HPDE6-E6E7 (cell line): ENCODE measurements at regions not wholly inside any gene's neighbourhood (a gene's known extent, or its start where the extent isn't known, plus 50 kb on each side); places are given as distances from the start of the nearest gene placed in this dataset.
"Not testable (repeated sequence)": the region's sequence is repeated elsewhere in the genome, so short reads cannot be mapped to it uniquely, and the experiment has no call there.

ENCODE experiments used
- DNase-seq: peaks from one replicate; pipeline ENCODE4 v3.0.0; 2011; ENCODE audit warnings: missing footprints; ENCODE audit errors: extremely low spot score

GRCh38 chr10:28391283-28391682, 88.4 kb upstream of the MPP7 start:
- no peak for DNase-seq

GRCh38 chr10:28393956-28394568, 91.2 kb upstream of the MPP7 start:
- DNase-seq = peak; percentile 7

GRCh38 chr10:28396331-28396730, 93.5 kb upstream of the MPP7 start:
- no peak for DNase-seq

DNA sequence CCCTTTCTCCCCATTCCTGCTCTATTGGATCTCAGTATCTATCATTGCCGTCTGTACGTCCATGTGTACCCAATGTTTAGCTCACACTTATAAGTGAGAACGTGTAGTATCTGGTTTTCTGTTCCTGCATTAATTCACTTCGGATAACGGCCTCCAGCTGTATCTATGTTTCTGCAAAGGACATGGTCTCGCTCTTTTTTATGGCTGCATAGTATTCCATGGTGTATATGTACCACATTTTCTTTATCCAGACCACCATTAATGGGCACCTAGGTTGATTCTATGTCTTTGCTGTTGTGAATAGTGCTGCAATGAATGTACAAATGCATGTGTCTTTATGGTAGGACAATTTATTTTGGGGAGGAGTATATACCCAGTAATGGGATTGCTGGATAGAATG, 94.4 kb upstream of the MPP7 start:
- DNase-seq = no peak

- DNase-seq = no peak
These were observed 97.3 kb upstream of the MPP7 start for GRCh38 chr10:28400176-28400575.

DNA sequence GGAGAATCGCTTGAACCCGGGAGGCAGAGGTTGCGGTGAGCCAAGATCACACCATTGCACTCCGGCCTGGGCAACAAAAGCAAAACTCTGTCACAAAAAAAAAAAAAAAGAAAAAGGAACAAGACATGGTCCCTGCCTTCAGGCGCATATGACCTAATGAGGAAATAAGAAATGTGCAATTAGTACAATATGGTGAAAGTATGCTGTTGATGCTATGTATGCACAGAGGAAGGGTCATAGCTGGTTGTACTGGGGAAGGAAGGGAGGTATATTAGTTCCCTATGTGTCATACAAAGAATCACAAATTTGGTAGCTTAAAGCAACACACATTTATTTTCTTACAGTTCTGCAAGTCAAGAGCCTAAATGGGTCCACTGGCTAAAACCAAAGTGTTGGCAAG, 97.8 kb upstream of the MPP7 start:
- DNase-seq = no peak

GRCh38 chr10:28402611-28403073, 99.8 kb upstream of the MPP7 start:
- not testable (repeated sequence) for DNase-seq

GRCh38 chr10:28403090-28403489, 100.2 kb upstream of the MPP7 start:
- DNase-seq = no peak

DNA sequence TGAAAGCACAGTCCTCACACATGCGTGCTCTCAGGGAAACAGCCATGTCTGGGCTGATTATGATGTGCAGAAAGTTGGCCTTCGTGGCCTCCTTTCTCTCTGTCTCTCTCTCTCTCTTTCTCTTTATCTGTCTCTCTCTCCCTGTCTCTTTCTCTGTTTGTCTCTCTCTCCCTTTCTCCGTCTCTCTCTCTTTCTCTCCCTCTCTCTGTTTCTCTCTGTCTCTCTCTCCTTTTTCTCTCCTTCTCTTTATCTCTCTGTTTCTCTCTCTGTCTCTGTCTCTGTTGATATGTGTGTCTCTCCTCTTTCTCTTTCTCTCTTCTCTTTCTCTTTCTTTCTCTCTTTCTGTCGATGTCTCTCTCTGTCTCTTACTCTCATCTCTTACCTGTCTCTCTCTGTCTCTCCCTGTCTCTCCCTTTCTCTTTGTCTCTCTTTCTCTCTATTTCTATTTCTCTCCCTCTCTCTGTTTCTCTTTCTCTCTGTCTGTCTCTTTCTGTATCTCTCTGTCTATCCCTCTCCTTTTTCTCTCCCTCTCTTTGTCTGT, 105.4 kb upstream of the MPP7 start:
- DNase-seq = no peak

DNA sequence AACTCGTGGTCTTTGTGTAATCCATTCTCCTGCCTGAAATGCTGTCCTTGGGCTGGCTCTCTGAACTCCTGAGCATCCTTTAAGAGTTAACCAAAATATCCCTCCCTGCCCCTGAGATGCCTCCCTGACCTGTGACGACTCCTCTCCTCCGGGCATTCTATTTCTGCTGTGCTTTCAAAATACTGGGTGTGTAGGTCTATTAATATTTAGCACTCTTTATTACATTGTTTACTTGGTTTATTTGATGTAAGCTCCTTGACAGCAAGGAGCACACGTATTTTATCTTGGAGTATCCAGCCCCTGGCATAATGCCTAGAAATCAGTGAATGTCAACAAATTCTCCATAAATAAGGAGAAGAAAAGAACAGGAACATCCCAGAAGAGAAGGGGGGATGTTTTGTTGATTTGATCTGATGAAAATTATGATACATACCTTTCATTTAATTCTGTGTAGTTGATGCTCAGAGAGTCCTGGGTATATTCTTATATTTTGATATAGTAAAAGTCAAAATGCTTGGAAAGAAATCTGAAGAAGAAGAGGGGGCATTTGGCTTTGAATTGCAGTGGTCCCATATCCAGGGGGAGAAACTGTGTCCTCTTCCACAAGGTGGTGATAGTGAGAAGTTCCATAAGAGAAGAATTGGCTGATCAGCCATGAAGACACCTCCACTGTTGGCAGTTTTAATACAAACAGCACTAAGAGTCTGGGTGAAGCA, 107.7 kb upstream of the MPP7 start:
- no peak for DNase-seq

- DNase-seq = no peak
These were observed 108.2 kb upstream of the MPP7 start for GRCh38 chr10:28411136-28411460.

DNA sequence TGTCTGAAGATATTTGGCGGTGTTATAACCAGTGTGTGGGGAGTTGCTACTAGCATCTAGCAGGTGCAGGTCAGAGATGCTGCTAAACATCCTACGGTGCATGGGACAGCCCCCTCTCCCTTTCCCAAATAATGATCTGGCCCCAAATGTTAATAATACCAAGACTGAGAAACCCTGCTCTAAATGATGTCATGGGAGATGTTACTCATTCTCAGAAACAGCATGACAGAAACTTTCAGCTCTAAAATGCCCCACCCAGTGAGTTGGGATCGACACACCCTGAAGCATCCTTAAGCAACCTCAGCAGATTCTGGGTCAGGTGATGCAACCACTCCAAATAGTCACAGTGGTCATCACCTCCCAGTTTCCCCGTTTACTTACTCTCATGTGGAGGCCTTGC, 108.8 kb upstream of the MPP7 start:
- no peak for DNase-seq

GRCh38 chr10:28418069-28418468, 114.8 kb upstream of the WAC start:
- no peak for DNase-seq

DNA sequence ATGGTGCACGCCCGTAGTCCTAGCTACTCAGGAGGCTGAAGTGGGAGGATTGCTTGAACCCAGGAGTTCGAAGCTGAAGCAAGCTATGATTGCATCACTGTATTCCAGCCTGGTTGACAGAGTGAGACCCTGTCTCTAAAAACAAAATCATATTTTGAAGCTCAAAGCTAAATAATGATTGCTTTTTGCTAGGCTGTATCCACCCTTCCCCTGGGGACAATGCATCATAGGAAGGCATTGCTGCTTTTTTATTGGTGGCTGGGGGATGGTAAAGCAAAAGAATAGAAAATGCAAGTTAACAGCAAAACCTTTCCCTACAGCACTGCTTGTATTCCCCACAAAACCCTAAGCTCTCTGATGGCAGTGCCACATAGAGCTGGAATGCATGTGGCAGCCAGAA, 107.5 kb upstream of the WAC start:
- no peak for DNase-seq

DNA sequence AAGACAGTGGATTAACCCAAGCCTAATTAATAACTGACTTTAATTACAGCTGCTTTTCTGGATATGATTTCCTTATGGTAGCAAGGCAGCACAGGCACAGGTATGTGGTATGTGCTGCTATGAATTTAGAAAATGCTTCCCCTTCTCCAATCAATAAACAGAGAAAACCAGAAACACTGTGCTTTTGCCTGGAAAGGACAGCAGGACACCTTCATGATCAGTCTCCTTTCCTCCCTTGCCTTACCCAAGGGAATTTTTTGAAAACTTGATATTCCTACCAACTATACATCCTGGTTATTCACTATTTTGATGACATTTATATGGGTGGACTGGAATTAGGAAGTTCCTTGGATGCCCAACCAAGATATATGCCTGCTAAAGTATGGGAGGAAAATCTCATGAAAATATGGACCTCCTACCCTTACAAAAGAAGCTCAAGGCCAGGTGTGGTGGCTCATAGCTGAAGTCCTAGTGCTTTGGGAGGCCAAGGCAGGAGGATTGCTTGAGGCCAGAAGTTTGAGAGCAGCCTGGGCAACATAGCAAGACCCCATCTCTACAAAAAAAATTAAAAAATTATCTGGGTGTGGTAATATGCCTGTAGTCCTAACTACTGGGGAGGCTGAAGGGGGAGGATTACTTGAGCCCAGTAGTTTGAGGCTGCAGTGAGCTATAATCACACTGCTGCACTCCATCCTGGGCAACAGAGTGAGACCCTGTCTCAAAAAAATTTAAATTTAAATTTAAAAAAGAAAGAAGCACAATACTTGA, 106.3 kb upstream of the WAC start:
- DNase-seq = no peak

DNA sequence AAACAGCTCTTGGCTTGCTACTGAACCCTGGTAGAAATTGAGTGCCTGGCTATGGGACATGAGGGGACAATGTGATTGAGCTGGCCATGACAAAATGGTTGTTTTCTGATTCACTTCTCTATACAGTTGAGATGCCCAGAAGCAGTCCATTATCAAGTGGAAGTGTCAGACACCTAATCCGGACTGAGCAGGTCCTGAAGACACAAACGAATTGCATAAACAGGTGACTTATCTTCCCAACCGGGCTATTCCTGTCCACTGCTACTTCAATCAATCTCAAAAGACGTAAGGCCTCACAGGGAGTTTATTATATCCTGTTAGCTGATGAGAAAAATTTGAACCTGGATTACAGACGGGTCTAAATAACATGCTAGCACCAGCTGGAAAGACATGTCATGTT, 105.5 kb upstream of the WAC start:
- DNase-seq = no peak

DNA sequence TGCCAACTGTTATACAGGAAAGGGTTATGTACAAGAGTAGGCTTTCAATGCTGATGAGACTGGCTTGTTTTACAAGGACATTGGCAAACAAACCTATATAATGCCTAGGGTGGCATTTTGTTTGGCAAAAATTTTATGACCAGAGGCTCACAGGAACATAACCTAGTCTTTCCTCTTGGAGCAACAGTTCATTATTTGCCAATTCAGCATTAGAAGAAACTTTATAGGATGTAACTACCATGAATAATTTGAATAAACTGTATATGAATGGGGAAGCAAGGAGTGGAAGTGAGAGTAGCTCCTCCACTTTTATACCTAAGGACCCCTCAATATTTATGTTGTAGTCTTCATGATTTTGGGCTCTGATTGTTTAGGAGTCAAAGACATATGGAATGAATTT, 103.9 kb upstream of the WAC start:
- no peak for DNase-seq

- no peak for DNase-seq
These were observed 103.2 kb upstream of the WAC start for GRCh38 chr10:28429573-28430216.

DNA sequence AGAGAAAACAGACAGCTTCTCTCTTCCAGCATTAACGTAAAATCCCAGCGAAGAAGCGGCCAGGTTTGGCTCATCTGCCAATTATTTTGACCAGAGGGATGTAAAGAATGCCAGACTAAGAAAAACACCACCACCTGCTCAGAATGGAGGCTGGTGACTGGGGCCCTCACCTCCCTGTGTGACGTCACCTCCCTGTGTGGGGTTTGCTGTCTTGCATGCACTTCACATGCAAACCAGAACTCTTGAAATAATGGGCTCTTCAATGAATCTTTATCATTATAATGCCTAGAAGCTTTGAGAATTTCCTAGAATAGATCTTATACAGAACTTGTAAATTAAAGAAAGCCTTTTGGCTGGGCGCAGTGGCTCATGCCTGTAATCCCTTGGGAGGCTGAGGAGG, 101.8 kb upstream of the WAC start:
- DNase-seq = no peak

DNA sequence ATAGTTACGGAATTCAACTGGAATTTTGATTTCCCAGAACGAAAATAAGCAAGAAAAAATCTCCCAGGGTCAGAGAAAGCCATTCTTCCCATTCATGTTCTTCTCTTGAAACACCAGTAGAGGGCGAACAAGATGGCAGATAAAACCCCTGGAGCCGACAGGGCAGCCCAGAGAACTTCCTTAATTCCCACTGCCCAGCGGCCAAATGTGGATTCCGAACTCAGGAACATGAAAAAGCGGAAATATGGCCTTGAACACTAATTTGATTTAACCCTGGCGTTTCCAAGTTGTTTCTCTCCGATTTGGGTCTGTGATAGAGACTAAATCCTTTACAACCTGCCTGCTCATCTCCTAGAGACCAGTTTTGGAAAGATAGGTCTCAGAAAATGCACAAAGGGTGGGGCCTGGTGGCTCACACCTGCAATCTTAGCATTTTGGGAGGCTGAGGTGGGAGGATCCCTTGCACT, 100.7 kb upstream of the WAC start:
- peak; percentile 22 for DNase-seq

DNA sequence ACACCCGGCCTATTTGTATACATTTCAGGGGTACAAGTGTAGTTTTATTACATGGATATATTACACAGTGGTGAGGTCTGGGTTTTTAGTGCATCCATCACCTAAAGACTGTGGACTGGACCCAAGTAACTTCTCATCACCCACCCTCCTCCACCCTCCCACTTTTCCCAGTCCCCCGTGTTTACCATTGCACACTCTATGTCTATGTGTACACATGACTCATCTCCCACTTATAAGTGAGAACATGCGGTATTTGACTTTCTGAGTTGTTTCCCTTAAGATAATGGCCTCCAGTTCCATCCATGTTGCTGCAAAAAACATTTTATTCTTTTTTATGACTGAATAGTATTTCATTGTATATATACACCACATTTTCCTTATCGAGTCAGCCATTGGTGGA, 98.9 kb upstream of the WAC start:
- no peak for DNase-seq

DNA sequence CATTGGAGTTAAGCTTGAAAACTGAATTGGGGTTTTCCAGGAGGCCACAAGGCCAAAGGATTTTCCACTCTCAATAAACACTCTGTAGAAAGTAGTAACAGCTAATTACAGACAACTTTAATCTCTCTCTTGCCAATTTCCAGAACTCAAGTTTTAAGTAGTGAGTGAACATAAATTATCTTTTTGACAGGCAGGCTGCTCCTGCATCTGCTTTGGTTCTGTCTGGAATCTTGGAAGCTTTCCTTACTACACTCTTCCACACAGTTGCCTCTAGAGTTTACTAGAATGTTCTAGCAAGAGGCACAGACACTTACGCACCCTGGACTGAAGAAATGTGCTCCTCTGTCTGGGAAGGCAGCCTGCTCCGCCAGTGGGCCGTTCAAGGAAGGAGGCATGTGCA, 90.5 kb upstream of the WAC start:
- DNase-seq = no peak
